Chondrocyte (in vitro differentiated cells): ENCODE measurements at regions not wholly inside any gene's neighbourhood (a gene's known extent, or its start where the extent isn't known, plus 50 kb on each side); places are given as distances from the start of the nearest gene placed in this dataset.

Source experiments
- DNase-seq: peaks from one replicate; pipeline ENCODE4 v3.0.0; 2021; ENCODE audit warnings: mixed read lengths, low spot score
- H3K27ac Mint-ChIP-seq: one replicate; pipeline ENCODE4 v1.8.0; 2021; ENCODE audit warnings: mild to moderate bottlenecking, moderate library complexity, mixed read lengths; ENCODE audit not compliant: unreplicated experiment
- H3K27me3 Mint-ChIP-seq: 2 replicates; pipeline ENCODE4 v1.8.0; 2021; ENCODE audit warnings: low read depth, mixed read lengths
- H3K36me3 Mint-ChIP-seq: 2 replicates; pipeline ENCODE4 v1.8.0; 2021; ENCODE audit warnings: low read depth, mixed read lengths
- H3K4me1 Mint-ChIP-seq: 2 replicates; pipeline ENCODE4 v1.8.0; 2021; ENCODE audit warnings: low read depth, mild to moderate bottlenecking, mixed read lengths
- H3K4me3 Mint-ChIP-seq: one replicate; pipeline ENCODE4 v1.8.0; 2021; ENCODE audit warnings: mild to moderate bottlenecking, moderate library complexity, mixed read lengths; ENCODE audit not compliant: unreplicated experiment
- H3K9me3 Mint-ChIP-seq: 2 replicates; pipeline ENCODE4 v1.8.0; 2021; ENCODE audit warnings: low read depth, mixed read lengths
- CTCF ChIP-seq: fragments of 200-600 bp; sonication (generic); IDR thresholded peaks from 2 replicates; pipeline ENCODE4 v1.5.0; 2021; ENCODE audit warnings: antibody characterized with exemption, mild to moderate bottlenecking, moderate library complexity

- H3K4me1 Mint-ChIP-seq = no peaks in the 10 kb centered on the region
- H3K27ac Mint-ChIP-seq = no peak overlapping the region
- no peaks in the 10 kb centered on the region for H3K27me3 Mint-ChIP-seq
- H3K36me3 Mint-ChIP-seq = no peaks in the 10 kb centered on the region
- H3K9me3 Mint-ChIP-seq = peaks cover 17% of the 10 kb centered on the region
- TF ChIP-seq CTCF = no peak
- no peak for DNase-seq
- no peak overlapping the region for H3K4me3 Mint-ChIP-seq
Measured at GRCh38 chrX:67100031-67100884, 443.6 kb upstream of the AR start.

- Mint-ChIP-seq H3K9me3 (peaks cover 36% of the 10 kb centered on the region), H3K36me3 (no peaks in the 10 kb centered on the region), H3K4me1 (no peaks in the 10 kb centered on the region), H3K4me3 (no peak overlapping the region), H3K27ac (no peak overlapping the region), H3K27me3 (no peaks in the 10 kb centered on the region)
- DNase-seq = peak; percentile 27
- TF ChIP-seq CTCF = no peak
Measured at GRCh38 chrX:67094061-67094460, 449.8 kb upstream of the AR start.

GRCh38 chrX:67050760-67051159, 411.9 kb upstream of the EDA2R start:
- TF ChIP-seq CTCF = no peak
- H3K36me3 Mint-ChIP-seq = no peaks in the 10 kb centered on the region
- no peak overlapping the region for H3K4me3 Mint-ChIP-seq
- no peak for DNase-seq
- no peaks in the 10 kb centered on the region for H3K4me1 Mint-ChIP-seq
- H3K27me3 Mint-ChIP-seq = no peaks in the 10 kb centered on the region
- H3K27ac Mint-ChIP-seq = no peak overlapping the region
- H3K9me3 Mint-ChIP-seq = peaks cover 9% of the 10 kb centered on the region

GRCh38 chrX:67044866-67045265, 406.0 kb upstream of the EDA2R start:
- no peak for TF ChIP-seq CTCF
- Mint-ChIP-seq H3K4me3 (no peak overlapping the region), H3K27me3 (no peaks in the 10 kb centered on the region), H3K27ac (no peak overlapping the region), H3K36me3 (no peaks in the 10 kb centered on the region), H3K9me3 (peaks cover 25% of the 10 kb centered on the region), H3K4me1 (no peaks in the 10 kb centered on the region)
- DNase-seq = no peak

- no peaks in the 10 kb centered on the region for H3K27me3 Mint-ChIP-seq
- no peaks in the 10 kb centered on the region for H3K4me1 Mint-ChIP-seq
- H3K27ac Mint-ChIP-seq = no peak overlapping the region
- no peak for DNase-seq
- peaks cover 30% of the 10 kb centered on the region for H3K9me3 Mint-ChIP-seq
- no peak overlapping the region for H3K4me3 Mint-ChIP-seq
- no peaks in the 10 kb centered on the region for H3K36me3 Mint-ChIP-seq
- no peak for TF ChIP-seq CTCF
Measured at GRCh38 chrX:67044029-67044653, 405.3 kb upstream of the EDA2R start.
